HG03175 (cell line): ENCODE measurements at regions not wholly inside any gene's neighbourhood (a gene's known extent, or its start where the extent isn't known, plus 50 kb on each side); places are given as distances from the start of the nearest gene placed in this dataset.

Experiments
- ATAC-seq: cut with Tn5 transposase; IDR thresholded peaks from one replicate; pipeline ENCODE4 v1.9.1; 2021; ENCODE audit warnings: mild to moderate bottlenecking, moderate library complexity; ENCODE audit not compliant: unreplicated experiment

GRCh38 chr1:90210633-90211491, 216.0 kb downstream of the ZNF326 start:
- ATAC-seq, result no peak

- no peak for ATAC-seq
Measured at GRCh38 chr1:90208949-90209348, 214.0 kb downstream of the ZNF326 start.

- no peak for ATAC-seq
Measured at GRCh38 chr1:90206260-90206659, 211.3 kb downstream of the ZNF326 start.

- ATAC-seq, result no peak
Measured at GRCh38 chr1:90204780-90205179, 209.9 kb downstream of the ZNF326 start.

GRCh38 chr1:90204023-90204590, 209.2 kb downstream of the ZNF326 start:
- no peak for ATAC-seq

- no peak for ATAC-seq
Measured at GRCh38 chr1:90201467-90202358, 206.8 kb downstream of the ZNF326 start.

GRCh38 chr1:90200646-90201205, 205.8 kb downstream of the ZNF326 start:
- no peak for ATAC-seq

- ATAC-seq, result no peak
Measured at GRCh38 chr1:90198616-90199332, 203.9 kb downstream of the ZNF326 start.

- no peak for ATAC-seq
Measured at GRCh38 chr1:90193116-90193515, 198.2 kb downstream of the ZNF326 start.

- no peak for ATAC-seq
Measured at GRCh38 chr1:90192408-90192807, 197.5 kb downstream of the ZNF326 start.

GRCh38 chr1:90190523-90190922, 195.6 kb downstream of the ZNF326 start:
- no peak for ATAC-seq

- no peak for ATAC-seq
Measured at GRCh38 chr1:90189889-90190288, 195.0 kb downstream of the ZNF326 start.

- ATAC-seq, result no peak
Measured at GRCh38 chr1:90187323-90187585, 192.3 kb downstream of the ZNF326 start.

- ATAC-seq, result no peak
Measured at GRCh38 chr1:90186506-90187322, 191.8 kb downstream of the ZNF326 start.

- no peak for ATAC-seq
Measured at GRCh38 chr1:90176530-90176929, 181.6 kb downstream of the ZNF326 start.

GRCh38 chr1:90175490-90176167, 180.7 kb downstream of the ZNF326 start:
- ATAC-seq, result no peak

- ATAC-seq, result no peak
Measured at GRCh38 chr1:90174246-90174645, 179.3 kb downstream of the ZNF326 start.

- ATAC-seq, result no peak
Measured at GRCh38 chr1:90162216-90162615, 167.3 kb downstream of the ZNF326 start.

- no peak for ATAC-seq
Measured at GRCh38 chr1:90161625-90162024, 166.7 kb downstream of the ZNF326 start.
